OCI-LY7 (cell line): ENCODE measurements at regions not wholly inside any gene's neighbourhood (a gene's known extent, or its start where the extent isn't known, plus 50 kb on each side); places are given as distances from the start of the nearest gene placed in this dataset.

Experiments used
- BruUV-seq: library from RNA; stranded (reverse); fragments of 400-500 nt; replicated peaks from 2 replicates; lab custom pipeline; 2021; lab: Mats Ljungman, UMichigan
- CTCF ChIA-PET: fragments of 300-600 bp; sonication (Branson Sonifier 250); formaldehyde crosslinking; loops from one replicate; lab custom pipeline; 2022; ENCODE audit warnings: antibody characterized with exemption; ENCODE audit not compliant: unreplicated experiment; lab: Charles Lee
- POLR2A ChIA-PET: fragments of 300-600 bp; sonication (Branson Sonifier 250); formaldehyde crosslinking; loops from one replicate; lab custom pipeline; 2022; ENCODE audit warnings: antibody characterized with exemption; lab: Charles Lee
- DNase-seq: peaks from one replicate; pipeline ENCODE4 v3.0.0-alpha.2; 2015; ENCODE audit warnings: low spot score
- H2AFZ ChIP-seq: fragments of 200-600 bp; sonication (generic), shearing (Covaris generic); 2 replicates; pipeline ENCODE4 v1.6.1; 2014; ENCODE audit warnings: mild to moderate bottlenecking, antibody characterized with exemption, low read length, moderate library complexity
- H3K27ac ChIP-seq: fragments of 200-600 bp; sonication (generic); 2 replicates; pipeline ENCODE4 v1.5.1; 2014; ENCODE audit warnings: mixed run types, low read depth, mild to moderate bottlenecking, moderate library complexity, low read length, inconsistent platforms; ENCODE audit not compliant: poor library complexity, severe bottlenecking
- H3K36me3 ChIP-seq: fragments of 200-600 bp; sonication (generic); 2 replicates; pipeline ENCODE4 v1.6.1; 2014; ENCODE audit warnings: mild to moderate bottlenecking, antibody characterized with exemption, low read length, moderate library complexity, mixed read lengths; ENCODE audit not compliant: insufficient read depth
- H3K4me1 ChIP-seq: fragments of 200-600 bp; sonication (generic); 2 replicates; pipeline ENCODE4 v1.5.1; 2014; ENCODE audit warnings: mild to moderate bottlenecking, low read length; ENCODE audit not compliant: insufficient read depth, poor library complexity, severe bottlenecking
- H3K4me2 ChIP-seq: fragments of 200-600 bp; sonication (generic); 2 replicates; pipeline ENCODE4 v1.6.1; 2014; ENCODE audit warnings: mild to moderate bottlenecking, low read length
- H3K4me3 ChIP-seq: fragments of 200-600 bp; sonication (generic); 2 replicates; pipeline ENCODE4 v1.5.1; 2014; ENCODE audit warnings: mild to moderate bottlenecking, low read depth, low read length; ENCODE audit not compliant: poor library complexity, severe bottlenecking
- H3K79me2 ChIP-seq: fragments of 200-600 bp; sonication (generic); 2 replicates; pipeline ENCODE4 v1.6.1; 2016; ENCODE audit warnings: low read depth, mild to moderate bottlenecking, low read length, moderate library complexity, mixed read lengths; ENCODE audit not compliant: insufficient read depth
- H3K9me2 ChIP-seq: fragments of 200-600 bp; sonication (generic); 2 replicates; pipeline ENCODE4 v1.6.1; 2016; ENCODE audit warnings: mild to moderate bottlenecking, low read length, mixed read lengths; ENCODE audit not compliant: insufficient read depth
- H3K9me3 ChIP-seq: fragments of 200-600 bp; sonication (generic); 2 replicates; pipeline ENCODE4 v1.6.1; 2014; ENCODE audit warnings: mild to moderate bottlenecking, mixed run types, low read length, mixed read lengths
- H4K20me1 ChIP-seq: fragments of 200-600 bp; sonication (generic); 2 replicates; pipeline ENCODE4 v1.6.1; 2014; ENCODE audit warnings: mild to moderate bottlenecking, antibody characterized with exemption, low read length, moderate library complexity, mixed read lengths; ENCODE audit not compliant: insufficient read depth
- EZH2phosphoT487 ChIP-seq: fragments of 200-600 bp; sonication (generic); IDR thresholded peaks from 2 replicates; pipeline ENCODE4 v1.6.1; 2018; ENCODE audit warnings: low read depth, borderline replicate concordance, mild to moderate bottlenecking, mixed run types, antibody characterized with exemption, low read length, moderate library complexity, mixed read lengths
- intact Hi-C: fragments of 100-400 bp; cut with micrococcal nuclease; formaldehyde crosslinking; loops from one replicate; pipeline ENCODE4 v1.10.0; 2022; ENCODE audit not compliant: unreplicated experiment
- TF ChIP-seq, protein P1 (sequence below): fragments of 200-600 bp; sonication (generic); conservative IDR thresholded peaks from 2 replicates; pipeline ENCODE4 v1.5.1; 2014; ENCODE audit warnings: mild to moderate bottlenecking, antibody characterized with exemption, low read length, moderate library complexity, mixed read lengths

DNA sequence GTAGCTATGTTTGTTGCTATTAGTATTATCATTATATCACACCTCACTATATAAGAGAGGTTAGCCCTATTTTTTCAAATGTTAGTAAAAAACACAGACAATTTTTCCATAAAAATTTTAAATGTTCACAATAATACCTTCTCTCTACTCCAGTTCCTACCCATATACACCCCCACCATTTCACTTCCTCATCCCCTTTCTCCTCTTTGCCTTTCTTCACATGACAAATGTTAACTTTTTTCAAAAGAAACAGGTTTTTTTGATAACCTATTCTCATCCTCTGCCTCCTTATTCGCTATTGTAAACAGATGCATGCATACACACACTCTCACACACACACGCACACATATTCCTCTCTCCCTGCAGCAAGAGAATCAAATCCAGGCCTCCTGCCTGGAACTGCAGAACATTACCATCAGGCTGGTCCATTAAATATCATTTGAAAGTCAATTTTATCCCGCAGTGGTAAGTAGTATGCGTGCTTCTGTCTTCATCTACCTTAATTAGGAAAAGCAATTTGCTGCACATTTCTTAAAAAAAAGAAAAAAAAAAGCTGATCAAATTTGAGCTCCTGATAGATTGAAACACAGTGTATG, 55.5 kb downstream of the MID1IP1 start:
- TF ChIP-seq EZH2phosphoT487: no peak
- TF ChIP-seq, protein P1, sequence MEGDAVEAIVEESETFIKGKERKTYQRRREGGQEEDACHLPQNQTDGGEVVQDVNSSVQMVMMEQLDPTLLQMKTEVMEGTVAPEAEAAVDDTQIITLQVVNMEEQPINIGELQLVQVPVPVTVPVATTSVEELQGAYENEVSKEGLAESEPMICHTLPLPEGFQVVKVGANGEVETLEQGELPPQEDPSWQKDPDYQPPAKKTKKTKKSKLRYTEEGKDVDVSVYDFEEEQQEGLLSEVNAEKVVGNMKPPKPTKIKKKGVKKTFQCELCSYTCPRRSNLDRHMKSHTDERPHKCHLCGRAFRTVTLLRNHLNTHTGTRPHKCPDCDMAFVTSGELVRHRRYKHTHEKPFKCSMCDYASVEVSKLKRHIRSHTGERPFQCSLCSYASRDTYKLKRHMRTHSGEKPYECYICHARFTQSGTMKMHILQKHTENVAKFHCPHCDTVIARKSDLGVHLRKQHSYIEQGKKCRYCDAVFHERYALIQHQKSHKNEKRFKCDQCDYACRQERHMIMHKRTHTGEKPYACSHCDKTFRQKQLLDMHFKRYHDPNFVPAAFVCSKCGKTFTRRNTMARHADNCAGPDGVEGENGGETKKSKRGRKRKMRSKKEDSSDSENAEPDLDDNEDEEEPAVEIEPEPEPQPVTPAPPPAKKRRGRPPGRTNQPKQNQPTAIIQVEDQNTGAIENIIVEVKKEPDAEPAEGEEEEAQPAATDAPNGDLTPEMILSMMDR: no peak
- no peaks in the 10 kb centered on the region for H3K9me2 ChIP-seq
- no peaks in the 10 kb centered on the region for H3K4me1 ChIP-seq
- CTCF ChIA-PET: no interaction called here
- no peaks in the 10 kb centered on the region for H4K20me1 ChIP-seq
- no peak overlapping the region for H3K4me2 ChIP-seq
- no peak for DNase-seq
- no peak overlapping the region for H3K27ac ChIP-seq
- POLR2A ChIA-PET: interaction anchor here (0.7 kb wide), 1 partner anchor 10 kb away, joined by 3 read pairs; no protein-coding TSS in a partner anchor
- H3K36me3 ChIP-seq: no peaks in the 10 kb centered on the region
- no peaks in the 10 kb centered on the region for H3K9me3 ChIP-seq
- intact Hi-C loops: no loop called here
- no peaks in the 10 kb centered on the region for H3K79me2 ChIP-seq
- no TSS peak for BruUV-seq
- no peak overlapping the region for H3K4me3 ChIP-seq
- H2AFZ ChIP-seq: no peak overlapping the region

DNA sequence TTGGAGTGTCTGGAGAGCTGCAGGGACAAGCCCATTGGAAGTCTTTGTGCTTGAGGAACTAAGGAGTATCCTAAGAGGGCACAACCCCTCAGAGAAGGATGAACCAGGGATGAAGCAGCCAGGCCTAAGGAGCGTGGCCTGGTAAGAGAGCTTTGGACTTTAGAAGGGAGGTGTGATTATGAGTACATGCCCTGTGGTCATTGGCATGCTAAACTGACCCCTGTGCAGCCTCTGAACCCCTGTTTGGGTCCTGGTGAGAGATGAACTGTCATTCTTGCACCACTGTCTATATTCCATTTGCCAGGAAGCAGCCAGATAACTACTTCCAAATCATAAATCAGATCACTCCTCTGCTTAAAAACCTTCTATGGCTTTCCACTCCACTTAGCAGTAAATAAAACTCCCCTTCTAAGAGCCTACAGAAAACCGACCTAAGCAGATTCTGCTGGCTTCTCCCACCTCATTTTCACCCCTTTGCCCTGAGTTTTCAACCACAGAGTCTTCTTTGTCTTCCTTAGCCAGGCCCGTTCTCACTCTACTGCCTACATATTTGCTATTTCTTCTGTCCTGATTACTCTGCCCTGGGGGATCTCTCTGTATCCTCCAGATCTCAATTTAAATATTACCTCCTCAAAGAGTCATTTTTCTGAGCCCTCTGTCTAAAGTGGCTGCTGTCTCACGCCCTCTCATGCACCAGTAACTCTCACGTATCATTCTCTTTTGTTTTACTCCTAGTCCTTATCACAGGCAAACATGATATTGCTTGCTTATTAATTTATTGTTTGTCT, 56.7 kb downstream of the MID1IP1 start:
- no peaks in the 10 kb centered on the region for H3K4me1 ChIP-seq
- H3K4me3 ChIP-seq: no peak overlapping the region
- H3K9me3 ChIP-seq: no peaks in the 10 kb centered on the region
- H3K4me2 ChIP-seq: no peak overlapping the region
- no peaks in the 10 kb centered on the region for H4K20me1 ChIP-seq
- DNase-seq: no peak
- ChIA-PET POLR2A (no interaction called here), CTCF (no interaction called here)
- no peaks in the 10 kb centered on the region for H3K9me2 ChIP-seq
- intact Hi-C loops: no loop called here
- no peaks in the 10 kb centered on the region for H3K79me2 ChIP-seq
- no peaks in the 10 kb centered on the region for H3K36me3 ChIP-seq
- BruUV-seq: no TSS peak
- no peak overlapping the region for H3K27ac ChIP-seq
- TF ChIP-seq, protein P1: no peak
- TF ChIP-seq EZH2phosphoT487: no peak
- H2AFZ ChIP-seq: no peak overlapping the region

DNA sequence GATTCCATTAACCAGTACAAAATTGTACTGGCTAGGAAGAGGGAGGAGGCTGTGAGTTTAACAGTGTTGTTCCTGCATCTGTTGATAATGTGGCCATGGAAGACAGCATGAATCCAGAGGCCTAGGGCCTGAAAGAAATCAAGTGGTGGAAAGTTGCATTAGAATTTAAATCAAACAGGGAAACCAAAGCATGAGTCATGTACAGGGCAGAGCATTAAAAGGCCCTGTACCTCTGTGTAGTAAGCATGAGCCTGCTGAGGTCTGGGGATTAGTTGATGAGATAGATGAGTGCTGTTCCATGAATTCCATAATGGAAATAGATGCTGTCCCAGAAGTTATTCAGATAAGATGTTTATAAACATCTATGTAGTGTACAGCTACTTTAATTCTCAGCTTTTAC, 58.3 kb downstream of the MID1IP1 start:
- no peaks in the 10 kb centered on the region for H3K9me2 ChIP-seq
- H2AFZ ChIP-seq: no peak overlapping the region
- H3K4me2 ChIP-seq: no peak overlapping the region
- intact Hi-C loops: no loop called here
- no peak overlapping the region for H3K4me3 ChIP-seq
- no peaks in the 10 kb centered on the region for H3K9me3 ChIP-seq
- no TSS peak for BruUV-seq
- no peaks in the 10 kb centered on the region for H3K79me2 ChIP-seq
- DNase-seq: no peak
- no peaks in the 10 kb centered on the region for H3K4me1 ChIP-seq
- POLR2A ChIA-PET: no interaction called here
- no peak for TF ChIP-seq EZH2phosphoT487
- TF ChIP-seq, protein P1: no peak
- no peaks in the 10 kb centered on the region for H3K36me3 ChIP-seq
- H4K20me1 ChIP-seq: no peaks in the 10 kb centered on the region
- H3K27ac ChIP-seq: no peak overlapping the region
- CTCF ChIA-PET: no interaction called here
